Mesendoderm (in vitro differentiated cells): ENCODE measurements at regions not wholly inside any gene's neighbourhood (a gene's known extent, or its start where the extent isn't known, plus 50 kb on each side); places are given as distances from the start of the nearest gene placed in this dataset.

Experiments
- DNase-seq: peaks from one replicate; pipeline ENCODE4 v3.0.0; 2013
- H2AK5ac ChIP-seq: 2 replicates; pipeline ENCODE4 v1.6.1; 2013; ENCODE audit warnings: low read length, inconsistent platforms
- H2BK120ac ChIP-seq: 2 replicates; pipeline ENCODE4 v1.6.1; 2013; ENCODE audit warnings: low read depth, mild to moderate bottlenecking, low read length, moderate library complexity, mixed read lengths
- H2BK15ac ChIP-seq: replicated peaks from 2 replicates; pipeline ENCODE4 v1.6.1; 2013; ENCODE audit warnings: low read depth, mild to moderate bottlenecking, moderate library complexity
- H2BK5ac ChIP-seq: 2 replicates; pipeline ENCODE4 v1.6.1; 2013; ENCODE audit warnings: low read length, inconsistent platforms
- H3K18ac ChIP-seq: 2 replicates; pipeline ENCODE4 v1.6.1; 2013; ENCODE audit warnings: mild to moderate bottlenecking, low read length, mixed read lengths
- H3K23ac ChIP-seq: one replicate; pipeline ENCODE4 v1.6.1; 2013; ENCODE audit warnings: low read length
- H3K27ac ChIP-seq: 2 replicates; pipeline ENCODE4 v1.5.1; 2013; ENCODE audit warnings: low read depth, mild to moderate bottlenecking, inconsistent platforms, low read length, moderate library complexity
- H3K27me3 ChIP-seq: 2 replicates; pipeline ENCODE4 v1.6.1; 2013; ENCODE audit warnings: low read length, control low read depth, mild to moderate bottlenecking, inconsistent platforms; ENCODE audit not compliant: insufficient read depth, poor library complexity
- H3K36me3 ChIP-seq: 2 replicates; pipeline ENCODE4 v1.6.1; 2013; ENCODE audit warnings: low read length, inconsistent platforms; ENCODE audit not compliant: control insufficient read depth, insufficient read depth
- H3K4ac ChIP-seq: one replicate; pipeline ENCODE4 v1.6.1; 2013; ENCODE audit warnings: low read depth, mild to moderate bottlenecking, low read length, moderate library complexity
- H3K4me1 ChIP-seq: 2 replicates; pipeline ENCODE4 v1.6.1; 2013; ENCODE audit warnings: low read depth, low read length, inconsistent platforms; ENCODE audit not compliant: control insufficient read depth
- H3K4me2 ChIP-seq: 2 replicates; pipeline ENCODE4 v1.6.1; 2013; ENCODE audit warnings: low read length
- H3K4me3 ChIP-seq: 2 replicates; pipeline ENCODE4 v1.5.1; 2013; ENCODE audit warnings: mild to moderate bottlenecking, low read length
- H3K56ac ChIP-seq: one replicate; pipeline ENCODE4 v1.6.1; 2013; ENCODE audit warnings: low read length
- H3K79me1 ChIP-seq: 2 replicates; pipeline ENCODE4 v1.6.1; 2013; ENCODE audit warnings: low read length, inconsistent platforms
- H3K79me2 ChIP-seq: 2 replicates; pipeline ENCODE4 v1.6.1; 2013; ENCODE audit warnings: mild to moderate bottlenecking, low read length; ENCODE audit not compliant: control insufficient read depth, insufficient read depth
- H3K9ac ChIP-seq: 2 replicates; pipeline ENCODE4 v1.6.1; 2013; ENCODE audit warnings: low read length, inconsistent platforms
- H4K5ac ChIP-seq: one replicate; pipeline ENCODE4 v1.6.1; 2013; ENCODE audit warnings: low read length
- H4K8ac ChIP-seq: one replicate; pipeline ENCODE4 v1.6.1; 2013; ENCODE audit warnings: low read depth, mild to moderate bottlenecking, control low read depth, low read length, moderate library complexity
- WGBS: extraction: QIAGEN DNeasy Blood & Tissue Kit; methylation state at CpG from one replicate; pipeline ENCODE4 v1.1.7; 2013; ENCODE audit warnings: low lambda C conversion rate, missing lambda C conversion rate; ENCODE audit not compliant: insufficient coverage; ENCODE audit errors: extremely low coverage; 5-methylcytosine and 5-hydroxymethylcytosine counted together

GRCh38 chr15:38648121-38648843 lies 83.7 kb upstream of the RASGRP1 start:
- peaks cover 3% of the 10 kb centered on the region for H3K4me1 ChIP-seq
- H3K27ac ChIP-seq = no peak overlapping the region
- WGBS = no CpG with 5 or more reads among the region's 10 CpGs
- no peak for DNase-seq
- no peak overlapping the region for H3K23ac ChIP-seq
- no peak overlapping the region for H3K9ac ChIP-seq
- H3K79me1 ChIP-seq = no peaks in the 10 kb centered on the region
- H2BK5ac ChIP-seq = no peak overlapping the region
- no peak overlapping the region for H3K18ac ChIP-seq
- no peak overlapping the region for H4K8ac ChIP-seq
- H3K27me3 ChIP-seq = no peaks in the 10 kb centered on the region
- no peak overlapping the region for H3K4me3 ChIP-seq
- no peak overlapping the region for H3K4ac ChIP-seq
- no peak overlapping the region for H2AK5ac ChIP-seq
- no peak overlapping the region for H4K5ac ChIP-seq
- H2BK120ac ChIP-seq = no peak overlapping the region
- H3K4me2 ChIP-seq = no peak overlapping the region
- no peak overlapping the region for H3K56ac ChIP-seq
- H3K36me3 ChIP-seq = no peaks in the 10 kb centered on the region
- H2BK15ac ChIP-seq = no peak overlapping the region
- H3K79me2 ChIP-seq = no peaks in the 10 kb centered on the region

DNA sequence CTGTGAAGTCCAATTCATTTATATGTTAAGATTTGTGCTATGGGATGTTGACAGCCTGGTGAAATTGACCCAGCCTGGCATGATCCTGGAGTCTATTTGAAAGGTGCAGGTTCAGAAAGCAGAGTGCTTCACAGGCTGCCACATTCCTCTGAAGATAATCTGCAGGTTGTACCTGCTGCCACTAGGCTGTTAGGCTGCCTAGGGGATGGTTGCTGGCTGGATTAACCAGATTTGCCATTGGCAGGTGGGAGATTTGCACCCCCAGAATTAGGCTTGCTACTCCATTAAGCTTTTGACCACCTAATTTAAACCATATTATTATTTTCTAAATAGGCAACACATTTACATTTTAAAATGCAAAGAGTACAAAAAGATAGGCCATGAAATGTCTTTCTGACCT lies 85.8 kb upstream of the RASGRP1 start:
- no peak overlapping the region for H3K4ac ChIP-seq
- no peak overlapping the region for H3K23ac ChIP-seq
- no peaks in the 10 kb centered on the region for H3K79me2 ChIP-seq
- H2BK120ac ChIP-seq = no peak overlapping the region
- no peak overlapping the region for H2AK5ac ChIP-seq
- no peaks in the 10 kb centered on the region for H3K36me3 ChIP-seq
- no peak overlapping the region for H4K5ac ChIP-seq
- no peak overlapping the region for H4K8ac ChIP-seq
- no peaks in the 10 kb centered on the region for H3K27me3 ChIP-seq
- H3K27ac ChIP-seq = no peak overlapping the region
- H3K18ac ChIP-seq = no peak overlapping the region
- H2BK5ac ChIP-seq = no peak overlapping the region
- H3K79me1 ChIP-seq = no peaks in the 10 kb centered on the region
- no peak overlapping the region for H3K4me3 ChIP-seq
- H3K56ac ChIP-seq = no peak overlapping the region
- H3K4me2 ChIP-seq = no peak overlapping the region
- H2BK15ac ChIP-seq = no peak overlapping the region
- DNase-seq = no peak
- H3K4me1 ChIP-seq = peaks cover 3% of the 10 kb centered on the region
- no peak overlapping the region for H3K9ac ChIP-seq

- DNase-seq = no peak
- H3K9ac ChIP-seq = no peak overlapping the region
- H3K4ac ChIP-seq = no peak overlapping the region
- no peaks in the 10 kb centered on the region for H3K79me2 ChIP-seq
- no peak overlapping the region for H2BK5ac ChIP-seq
- no peak overlapping the region for H4K8ac ChIP-seq
- no peaks in the 10 kb centered on the region for H3K79me1 ChIP-seq
- H3K36me3 ChIP-seq = no peaks in the 10 kb centered on the region
- H2AK5ac ChIP-seq = no peak overlapping the region
- H3K27me3 ChIP-seq = no peaks in the 10 kb centered on the region
- H3K18ac ChIP-seq = no peak overlapping the region
- H3K56ac ChIP-seq = no peak overlapping the region
- no peak overlapping the region for H2BK120ac ChIP-seq
- no peak overlapping the region for H3K4me3 ChIP-seq
- H3K4me1 ChIP-seq = peaks cover 3% of the 10 kb centered on the region
- no peak overlapping the region for H3K4me2 ChIP-seq
- H2BK15ac ChIP-seq = no peak overlapping the region
- WGBS = no CpG with 5 or more reads among the region's 1 CpG
- no peak overlapping the region for H3K27ac ChIP-seq
- no peak overlapping the region for H3K23ac ChIP-seq
- no peak overlapping the region for H4K5ac ChIP-seq
These were observed 86.3 kb upstream of the RASGRP1 start for GRCh38 chr15:38650936-38651327.

DNA sequence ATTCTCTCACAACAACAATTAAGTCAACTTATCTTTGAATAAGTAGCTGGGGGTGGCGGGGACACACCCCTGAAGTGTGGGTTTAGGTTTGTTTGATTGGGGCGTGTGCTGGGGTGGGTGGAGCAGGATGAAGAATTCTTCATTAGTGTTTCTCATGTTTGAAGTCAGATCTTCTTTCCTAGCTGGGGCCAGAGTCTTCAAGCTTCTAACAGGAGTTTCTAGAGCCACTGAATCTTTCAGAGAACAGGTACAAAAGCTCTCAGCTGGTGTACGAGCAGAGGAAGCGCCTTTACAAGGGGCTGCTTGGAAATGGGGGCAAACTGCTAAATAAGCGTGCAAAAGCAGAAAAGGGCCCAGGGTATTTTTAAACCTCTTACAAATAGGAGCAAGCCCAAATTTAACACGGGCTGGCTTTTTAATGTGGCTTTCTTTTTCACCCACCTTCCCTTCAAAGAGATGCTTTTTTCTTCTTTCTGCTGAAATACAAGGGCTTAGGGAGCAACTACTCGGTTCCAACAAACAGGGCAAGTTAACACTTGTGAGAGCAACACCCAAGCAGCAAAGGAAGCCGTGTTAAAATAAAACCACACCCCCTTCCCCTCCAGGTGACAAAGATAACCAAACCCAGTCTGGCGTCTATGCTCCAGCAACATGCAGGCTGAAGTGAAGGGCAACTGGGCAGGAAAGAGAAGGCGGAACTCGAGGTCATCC lies 86.9 kb upstream of the RASGRP1 start:
- Histone ChIP-seq H3K4me2 (no peak overlapping the region), H3K36me3 (no peaks in the 10 kb centered on the region), H2BK5ac (no peak overlapping the region), H2BK15ac (no peak overlapping the region), H3K9ac (no peak overlapping the region), H3K23ac (no peak overlapping the region), H3K4ac (no peak overlapping the region), H3K79me2 (no peaks in the 10 kb centered on the region), H3K4me3 (no peak overlapping the region), H3K18ac (no peak overlapping the region), H3K79me1 (no peaks in the 10 kb centered on the region), H3K56ac (no peak overlapping the region), H3K27ac (no peak overlapping the region), H2BK120ac (no peak overlapping the region), H4K8ac (no peak overlapping the region), H3K27me3 (no peaks in the 10 kb centered on the region), H2AK5ac (no peak overlapping the region), H4K5ac (no peak overlapping the region), H3K4me1 (peaks cover 3% of the 10 kb centered on the region)
- WGBS = no CpG with 5 or more reads among the region's 11 CpGs
- peak; percentile 57 for DNase-seq

GRCh38 chr15:38652183-38652794 lies 87.7 kb upstream of the RASGRP1 start:
- H3K27ac ChIP-seq = no peak overlapping the region
- no peaks in the 10 kb centered on the region for H3K79me1 ChIP-seq

More at GRCh38 chr15:38652183-38652794, 87.7 kb upstream of the RASGRP1 start:
- Histone ChIP-seq H3K4me3 (no peak overlapping the region), H4K8ac (no peak overlapping the region), H3K79me2 (no peaks in the 10 kb centered on the region), H3K9ac (no peak overlapping the region), H3K56ac (no peak overlapping the region), H3K4me1 (peaks cover 3% of the 10 kb centered on the region), H2BK15ac (no peak overlapping the region), H3K18ac (no peak overlapping the region), H2BK120ac (no peak overlapping the region), H3K4me2 (no peak overlapping the region), H4K5ac (no peak overlapping the region), H2BK5ac (no peak overlapping the region), H2AK5ac (no peak overlapping the region), H3K27me3 (no peaks in the 10 kb centered on the region), H3K4ac (no peak overlapping the region), H3K23ac (no peak overlapping the region), H3K36me3 (no peaks in the 10 kb centered on the region)
- no peak for DNase-seq
- WGBS = no CpG with 5 or more reads among the region's 5 CpGs
